HG03039 (cell line): ENCODE measurements at regions not wholly inside any gene's neighbourhood (a gene's known extent, or its start where the extent isn't known, plus 50 kb on each side); places are given as distances from the start of the nearest gene placed in this dataset.
"Not testable (repeated sequence)": the region's sequence is repeated elsewhere in the genome, so short reads cannot be mapped to it uniquely, and the experiment has no call there.

ENCODE experiments used
- ATAC-seq: cut with Tn5 transposase; IDR thresholded peaks from one replicate; pipeline ENCODE4 v1.9.1; 2021; ENCODE audit warnings: mild to moderate bottlenecking, moderate library complexity; ENCODE audit not compliant: unreplicated experiment

GRCh38 chr6:78770765-78771164, 96.6 kb upstream of the IRAK1BP1 start:
- ATAC-seq = no peak

- no peak for ATAC-seq
Observed at GRCh38 chr6:78771586-78771985, 95.8 kb upstream of the IRAK1BP1 start.

- ATAC-seq = no peak
Observed at GRCh38 chr6:78781001-78781400, 86.3 kb upstream of the IRAK1BP1 start.

GRCh38 chr6:78783366-78783765, 84.0 kb upstream of the IRAK1BP1 start:
- not testable (repeated sequence) for ATAC-seq

GRCh38 chr6:78797270-78797669, 70.1 kb upstream of the IRAK1BP1 start:
- ATAC-seq = no peak

GRCh38 chr6:78799682-78800081, 67.7 kb upstream of the IRAK1BP1 start:
- no peak for ATAC-seq

GRCh38 chr6:78806792-78807191, 60.6 kb upstream of the IRAK1BP1 start:
- not testable (repeated sequence) for ATAC-seq

GRCh38 chr6:78807655-78808355, 59.5 kb upstream of the IRAK1BP1 start:
- ATAC-seq = not testable (repeated sequence)

- ATAC-seq = no peak
Observed at GRCh38 chr6:78808356-78808891, 58.9 kb upstream of the IRAK1BP1 start.

GRCh38 chr6:78808933-78809332, 58.4 kb upstream of the IRAK1BP1 start:
- no peak for ATAC-seq

GRCh38 chr6:78810146-78810545, 57.2 kb upstream of the IRAK1BP1 start:
- no peak for ATAC-seq

GRCh38 chr6:78810698-78811097, 56.7 kb upstream of the IRAK1BP1 start:
- ATAC-seq = no peak
